HG02610 (cell line): ENCODE measurements at regions not wholly inside any gene's neighbourhood (a gene's known extent, or its start where the extent isn't known, plus 50 kb on each side); places are given as distances from the start of the nearest gene placed in this dataset.

Experiments
- ATAC-seq: cut with Tn5 transposase; IDR thresholded peaks from one replicate; pipeline ENCODE4 v1.9.1; 2021; ENCODE audit warnings: mild to moderate bottlenecking, moderate library complexity; ENCODE audit not compliant: unreplicated experiment

DNA sequence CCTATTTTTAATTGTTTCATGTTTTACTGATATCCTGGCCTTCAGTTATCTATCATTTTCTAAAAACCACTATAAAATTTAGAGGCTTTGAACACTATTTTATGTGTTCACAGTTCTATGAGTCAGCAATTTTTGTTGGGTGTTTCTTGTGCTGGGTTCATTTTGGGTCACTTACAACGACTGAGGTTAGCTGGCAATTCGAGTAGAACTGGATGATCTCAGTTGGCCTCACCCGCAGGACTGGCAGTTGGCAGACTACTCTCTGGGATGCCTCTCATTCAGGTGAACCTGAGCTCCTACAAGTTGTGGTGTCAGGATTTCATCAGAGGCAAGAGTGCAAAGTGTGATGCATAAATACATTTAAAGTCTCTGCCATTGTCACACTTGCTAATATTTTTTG lies 151.0 kb upstream of the PAPPA start:
- ATAC-seq, result no peak

DNA sequence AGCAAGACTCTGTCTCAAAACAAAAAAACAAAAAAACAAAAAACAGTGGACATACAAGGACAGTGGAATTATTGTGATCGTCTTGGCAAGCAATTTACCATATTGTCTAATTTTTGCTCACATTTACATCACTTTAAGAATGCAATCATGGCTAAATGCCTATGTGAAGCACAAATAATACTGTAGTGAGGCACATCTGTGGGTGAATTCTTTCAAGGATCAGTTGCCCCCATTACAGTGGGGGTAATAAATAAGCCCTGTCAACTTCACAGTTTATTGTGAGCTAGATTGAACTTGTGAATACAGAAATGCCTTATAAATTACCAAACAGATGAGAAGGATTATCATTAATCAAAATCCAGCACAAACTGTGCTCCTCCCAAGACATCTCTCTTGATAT lies 150.2 kb upstream of the PAPPA start:
- no peak for ATAC-seq

DNA sequence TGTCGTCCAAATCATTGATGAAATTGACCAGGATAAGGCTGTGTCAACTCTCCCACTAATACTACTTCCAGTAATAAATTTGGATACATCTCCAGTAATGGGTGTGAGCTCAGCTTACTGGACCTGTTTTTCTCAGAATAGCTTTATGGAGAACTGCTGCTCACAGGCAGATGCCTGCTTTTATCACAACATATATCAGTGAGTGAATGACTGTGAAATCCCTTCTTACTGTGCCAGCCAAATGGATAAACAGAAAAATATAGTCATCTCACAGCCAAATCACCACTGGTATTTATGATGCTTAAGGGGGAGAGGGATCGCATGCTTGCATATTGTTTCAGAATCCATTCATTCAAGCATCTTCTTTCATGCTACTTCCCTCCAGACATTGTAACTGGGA lies 148.4 kb upstream of the PAPPA start:
- no peak for ATAC-seq

DNA sequence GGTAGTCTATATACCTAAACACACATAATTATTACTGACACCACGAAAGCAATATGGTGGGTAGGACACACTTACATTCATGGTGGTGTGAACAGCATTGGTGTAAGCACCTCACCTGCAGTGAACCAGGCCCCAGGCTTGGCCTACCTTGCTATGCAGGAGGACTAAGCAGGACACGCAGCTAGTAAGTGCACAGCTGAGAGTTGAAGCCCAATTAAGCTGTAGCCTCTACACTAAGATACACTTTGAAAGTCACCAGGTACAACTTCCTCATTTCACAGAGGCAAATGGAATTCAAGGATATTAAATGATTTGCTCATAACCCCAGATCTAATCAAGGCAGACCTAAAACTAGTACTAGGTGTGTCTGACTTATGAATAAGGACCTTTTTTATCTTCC lies 145.8 kb upstream of the PAPPA start:
- no peak for ATAC-seq

DNA sequence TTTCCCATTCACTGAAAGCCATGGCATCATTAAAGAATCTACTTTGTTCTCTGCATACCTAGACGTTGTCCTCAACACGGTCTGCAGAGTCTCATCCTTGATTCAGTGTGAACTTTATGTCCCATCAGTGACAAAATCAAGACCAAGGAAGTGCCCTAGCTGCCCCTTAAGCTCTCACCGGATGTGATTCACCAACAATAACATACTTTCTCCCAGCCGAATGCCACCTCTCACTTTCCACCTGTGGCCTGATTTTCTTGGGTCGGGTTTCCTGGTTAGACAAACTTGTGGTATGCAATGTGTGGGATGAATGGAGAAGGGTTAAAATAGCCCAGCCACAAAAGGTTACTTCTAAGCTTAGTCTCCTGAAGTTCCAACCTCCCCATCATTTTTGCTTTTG lies 145.3 kb upstream of the PAPPA start:
- ATAC-seq, result no peak

DNA sequence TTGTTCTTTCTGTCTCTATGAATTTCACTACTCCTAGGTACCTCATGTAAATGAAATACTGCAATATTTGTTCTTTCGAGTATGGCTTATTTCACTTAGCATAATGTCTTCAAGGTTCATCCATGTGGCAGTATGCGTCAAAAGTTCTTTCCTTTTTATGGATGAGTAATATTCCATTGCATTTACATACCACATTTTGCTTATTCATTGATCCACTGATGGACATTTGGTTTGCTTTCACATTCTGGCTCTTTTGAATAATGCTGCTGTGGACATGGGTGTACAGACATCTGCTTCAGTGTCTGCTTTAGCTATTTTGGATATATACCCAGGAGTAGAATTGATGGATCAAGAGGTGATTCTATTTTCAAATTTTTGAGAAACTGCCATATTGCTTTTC lies 144.2 kb upstream of the PAPPA start:
- ATAC-seq, result no peak

DNA sequence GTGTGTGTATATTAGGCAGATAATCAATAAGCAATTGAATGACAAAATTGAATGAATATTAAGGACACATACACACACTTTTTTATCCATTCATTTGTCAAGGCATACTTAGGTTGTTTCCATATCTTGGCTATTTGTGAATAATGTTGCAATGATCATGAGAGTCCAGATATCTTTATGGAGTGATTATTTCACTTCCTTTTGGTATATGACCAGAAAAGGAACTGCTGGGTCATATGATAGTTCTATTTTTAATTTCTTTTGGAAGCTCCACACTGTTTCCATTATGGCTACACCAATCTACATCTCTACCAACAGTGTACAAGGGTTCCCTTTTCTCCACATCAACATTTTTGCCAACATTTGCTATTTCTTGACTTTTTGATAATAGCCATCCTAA lies 137.7 kb upstream of the PAPPA start:
- no peak for ATAC-seq

DNA sequence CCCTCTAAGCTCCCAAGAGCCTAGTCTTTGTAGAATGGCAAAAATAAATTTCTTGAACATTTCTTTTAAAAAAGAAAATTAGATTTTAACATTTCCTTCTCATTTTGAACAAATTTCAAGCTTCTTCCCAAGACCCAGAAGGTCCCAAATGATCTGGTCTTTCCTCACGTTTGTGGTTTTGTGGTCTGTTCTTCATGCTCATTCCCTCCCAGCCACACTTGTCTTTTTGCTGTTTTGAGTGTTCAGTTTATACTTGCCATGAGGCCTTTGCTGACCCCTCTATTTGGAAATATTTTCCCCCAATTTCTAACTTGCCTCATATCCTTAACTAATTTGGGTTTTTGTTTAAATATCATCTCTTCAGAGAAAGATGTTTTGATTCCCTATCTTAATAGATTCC lies 133.4 kb upstream of the PAPPA start:
- ATAC-seq, result no peak

DNA sequence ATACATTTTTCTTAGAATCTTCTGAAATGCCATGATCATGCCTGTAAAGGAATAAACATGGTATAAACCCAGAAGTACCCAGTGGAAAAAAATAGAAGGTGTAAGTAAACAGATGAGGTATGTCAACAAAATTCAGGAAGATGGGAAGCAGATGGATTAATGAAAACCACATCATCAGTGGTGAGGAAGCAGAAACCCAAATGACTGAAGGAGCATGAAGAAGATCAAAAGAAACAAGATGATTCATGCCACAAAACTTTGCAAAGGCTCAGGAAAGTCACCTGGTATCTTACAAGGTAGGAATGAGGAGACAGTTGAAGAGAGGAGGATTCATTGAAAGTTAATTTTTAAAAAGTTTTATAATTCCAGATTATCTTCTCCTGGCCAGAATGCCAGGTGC lies 132.8 kb upstream of the PAPPA start:
- no peak for ATAC-seq

DNA sequence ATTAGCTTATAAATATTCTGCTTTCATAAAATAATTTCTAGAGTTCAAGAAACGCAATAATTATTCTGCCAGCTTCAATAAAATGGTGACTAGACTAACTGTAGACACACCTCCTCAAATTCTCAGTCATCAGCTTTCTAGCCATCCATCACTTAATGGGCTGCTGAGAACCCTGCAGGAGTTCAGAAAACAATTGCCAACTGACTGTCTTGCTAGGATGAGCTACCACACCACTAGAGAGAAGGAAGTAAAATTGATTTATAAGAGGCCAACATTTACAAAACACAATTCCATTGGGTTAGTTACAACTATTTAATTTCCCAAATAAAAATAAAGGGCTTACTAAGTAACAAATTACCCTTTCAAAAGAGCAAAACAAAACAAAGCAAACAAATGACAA lies 126.5 kb upstream of the PAPPA start:
- no peak for ATAC-seq

DNA sequence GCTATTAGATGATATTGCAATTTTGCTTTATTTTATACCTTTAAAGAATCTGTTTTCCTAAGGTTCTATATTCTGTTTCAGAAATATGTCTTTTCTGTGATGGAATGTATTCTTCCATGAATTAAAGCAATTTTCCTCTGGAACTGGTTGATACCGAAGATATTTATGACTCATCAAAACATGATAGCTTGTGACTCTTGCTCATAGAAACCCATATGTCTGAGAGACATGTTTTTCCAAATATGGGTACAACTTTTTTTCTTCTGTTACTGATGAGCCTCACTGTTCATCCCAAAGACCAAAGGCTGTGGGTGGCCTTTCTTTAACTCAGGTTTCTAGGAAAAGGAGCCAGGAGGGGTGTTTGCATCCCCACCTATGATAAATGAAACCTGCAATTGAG lies 126.1 kb upstream of the PAPPA start:
- no peak for ATAC-seq

DNA sequence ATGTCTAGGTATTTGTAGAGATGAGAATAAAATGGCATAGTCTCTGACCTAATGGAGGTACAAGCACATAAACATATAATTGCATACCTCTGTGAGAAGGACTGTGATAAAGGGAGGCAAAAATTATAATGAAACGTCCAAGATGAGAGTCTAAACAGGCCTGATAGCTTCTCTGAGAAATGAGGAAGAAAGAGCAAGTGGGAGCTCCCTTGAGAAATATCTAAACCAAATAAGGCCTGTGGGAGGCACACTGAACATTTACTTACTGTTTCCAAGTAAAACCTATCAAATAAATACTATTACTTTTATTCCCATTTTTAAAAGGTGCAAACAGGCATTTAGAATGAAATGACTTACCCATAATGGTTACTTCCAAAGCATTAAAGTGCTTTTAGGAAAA lies 125.6 kb upstream of the PAPPA start:
- no peak for ATAC-seq

DNA sequence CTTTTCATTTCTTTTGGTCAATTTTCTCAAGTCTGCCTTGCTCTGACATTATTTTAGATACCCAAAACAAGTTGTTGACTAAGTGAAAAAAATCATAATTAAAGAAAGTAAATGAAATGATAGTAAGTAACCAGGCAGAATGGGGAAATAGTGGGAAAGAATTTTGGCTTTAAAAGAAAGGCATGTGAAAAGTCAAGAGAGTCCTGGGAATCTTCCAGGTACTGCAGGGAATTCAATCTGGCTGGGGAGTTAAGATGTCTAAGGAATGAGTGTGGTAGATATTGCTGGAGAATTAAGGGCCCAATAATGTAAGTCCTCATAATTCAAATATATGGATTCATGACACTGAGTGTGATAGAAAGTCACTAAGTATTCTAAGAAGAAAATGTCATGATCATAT lies 123.1 kb upstream of the PAPPA start:
- ATAC-seq, result no peak

DNA sequence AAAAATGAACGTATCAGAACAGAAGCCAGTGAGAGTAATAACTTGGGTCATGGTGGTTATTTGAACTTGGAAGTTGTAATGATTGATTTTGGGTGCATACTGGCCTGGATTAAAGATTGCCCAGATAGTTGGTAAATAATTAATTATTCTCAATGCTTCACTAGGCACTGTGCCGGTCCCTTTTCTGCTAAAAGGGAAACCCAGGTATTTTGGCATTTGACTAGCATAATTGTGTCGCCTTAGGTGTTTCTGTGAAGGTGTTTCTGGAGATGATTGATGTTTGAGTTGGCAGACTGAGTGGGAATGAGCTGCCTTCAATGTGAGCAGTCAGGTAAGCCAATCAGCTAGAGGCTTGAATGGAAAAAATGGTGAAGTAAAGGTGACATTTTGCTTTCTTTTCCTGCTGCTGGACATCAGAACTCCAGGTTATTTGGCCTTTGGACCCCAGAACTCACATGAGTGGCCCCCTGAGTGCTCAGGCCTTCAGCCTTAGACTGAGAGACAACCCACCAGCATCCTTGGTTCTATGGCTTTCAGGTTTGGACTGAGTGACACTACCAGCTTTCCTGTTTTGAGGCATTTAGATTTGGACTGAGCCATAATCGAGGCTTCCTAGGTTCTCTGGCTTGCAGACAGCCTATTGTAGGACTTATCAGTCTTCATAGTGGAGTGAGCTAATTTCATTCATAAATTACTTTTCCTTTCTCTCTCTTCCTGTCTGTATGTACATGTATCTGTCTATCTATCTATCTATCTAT lies 120.7 kb upstream of the PAPPA start:
- ATAC-seq, result no peak

DNA sequence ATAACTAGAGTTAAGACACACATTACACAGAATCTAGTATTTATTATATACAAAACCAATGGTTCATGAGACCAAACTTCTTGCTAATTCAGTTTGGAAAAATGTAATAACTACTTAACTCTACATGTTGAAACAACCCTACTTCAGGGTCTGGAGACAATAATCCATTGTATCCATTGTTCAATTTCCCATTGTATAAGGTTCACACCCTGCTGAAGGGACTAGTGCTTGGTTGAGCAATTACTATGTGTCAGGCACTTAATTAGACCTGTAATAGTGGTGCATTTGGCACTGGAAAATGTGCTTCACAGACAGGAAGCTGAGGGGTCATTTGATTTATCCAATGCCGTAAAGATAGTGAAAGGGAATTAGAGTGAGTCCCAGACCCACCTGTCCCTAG lies 114.3 kb upstream of the PAPPA start:
- ATAC-seq, result no peak

DNA sequence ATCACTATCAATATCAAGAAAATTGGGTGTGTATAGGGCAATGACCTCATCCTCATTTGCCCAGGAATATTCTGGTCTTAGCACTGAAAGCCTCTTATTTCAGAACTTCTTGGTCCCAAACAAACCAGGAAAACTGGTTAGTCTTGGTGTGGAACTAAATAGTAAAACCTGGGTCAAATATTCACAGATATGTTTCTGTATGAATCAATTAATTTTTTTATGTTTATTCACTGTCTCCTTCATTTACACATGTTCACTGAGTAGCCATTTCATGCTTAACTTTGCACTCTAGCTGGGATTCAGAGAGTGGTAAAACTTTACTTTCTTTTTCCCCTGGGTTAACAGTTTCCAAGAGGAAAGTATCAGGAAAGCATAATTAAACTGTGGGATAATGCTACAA lies 113.7 kb upstream of the PAPPA start:
- ATAC-seq, result no peak

DNA sequence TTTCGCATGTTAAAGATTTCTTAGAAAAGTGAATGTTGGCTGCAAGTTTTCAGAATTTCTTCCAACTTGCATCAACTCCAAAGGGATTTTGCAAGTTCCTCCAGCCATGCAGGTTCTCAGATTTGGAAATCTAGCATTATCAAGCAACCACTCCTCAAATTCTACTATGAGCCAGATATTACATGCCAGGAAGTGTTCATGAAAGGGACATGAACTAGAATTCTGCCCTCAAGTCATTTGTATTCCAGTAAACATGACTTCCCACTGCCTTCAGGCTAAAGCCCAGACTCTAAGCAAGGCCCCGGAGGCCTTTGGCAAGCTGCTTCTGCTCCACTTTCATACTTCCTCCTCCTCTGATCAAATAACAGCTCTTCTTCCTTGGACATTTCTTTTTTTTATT lies 111.3 kb upstream of the PAPPA start:
- ATAC-seq, result no peak

DNA sequence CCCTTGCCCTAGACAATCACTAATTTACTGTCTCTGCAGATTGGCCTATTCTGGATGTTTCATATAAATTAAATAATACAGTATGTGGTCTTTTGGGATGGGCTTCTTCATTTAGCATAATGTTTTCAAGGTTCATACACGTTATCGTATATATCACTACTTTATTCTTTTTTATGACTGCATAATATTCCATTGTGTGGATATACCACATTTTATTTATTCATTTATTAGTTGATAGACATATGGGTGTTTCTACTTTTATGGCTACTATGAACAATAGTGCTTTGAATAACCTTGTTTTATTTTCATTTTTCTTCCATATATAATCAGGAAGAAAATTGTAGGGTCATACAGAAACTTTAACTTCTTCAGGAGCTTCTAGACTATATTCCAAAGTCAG lies 108.5 kb upstream of the PAPPA start:
- ATAC-seq, result no peak

DNA sequence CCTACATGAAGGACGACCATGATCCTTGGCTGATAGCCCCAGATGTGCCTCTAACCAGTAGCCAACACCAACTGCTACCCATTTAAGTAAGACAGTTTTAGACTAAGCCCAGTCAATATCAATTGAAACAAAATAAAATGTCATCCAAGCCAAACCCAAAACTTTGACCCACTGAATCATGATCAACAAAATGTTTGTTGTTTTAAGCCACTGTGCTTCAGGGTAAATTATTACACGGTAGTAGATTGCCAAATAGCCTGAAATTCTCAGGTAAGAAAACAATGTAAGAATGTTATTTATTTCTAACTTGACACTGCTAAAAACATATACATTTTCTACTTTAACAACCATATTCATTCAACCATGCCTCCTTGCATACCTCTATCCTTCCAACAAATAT lies 105.5 kb upstream of the PAPPA start:
- no peak for ATAC-seq

DNA sequence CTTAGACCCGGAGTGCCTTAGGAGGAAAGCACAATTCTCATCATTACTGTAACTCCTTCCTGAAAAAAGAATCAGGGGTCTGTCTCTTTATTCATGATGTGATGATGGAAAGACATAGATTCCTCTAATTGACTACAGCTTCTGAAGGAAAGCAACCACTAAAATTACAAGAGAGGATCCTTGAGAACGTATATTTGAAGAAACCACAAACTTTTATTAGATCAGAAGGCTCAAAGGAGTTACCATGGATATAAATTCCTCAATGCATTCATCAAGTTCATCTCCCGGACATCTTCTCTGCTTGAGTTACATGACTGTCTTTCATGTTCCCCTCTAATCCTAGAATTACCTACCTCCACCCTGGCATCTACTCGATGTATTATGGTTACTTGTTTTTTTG lies 104.1 kb upstream of the PAPPA start:
- no peak for ATAC-seq

DNA sequence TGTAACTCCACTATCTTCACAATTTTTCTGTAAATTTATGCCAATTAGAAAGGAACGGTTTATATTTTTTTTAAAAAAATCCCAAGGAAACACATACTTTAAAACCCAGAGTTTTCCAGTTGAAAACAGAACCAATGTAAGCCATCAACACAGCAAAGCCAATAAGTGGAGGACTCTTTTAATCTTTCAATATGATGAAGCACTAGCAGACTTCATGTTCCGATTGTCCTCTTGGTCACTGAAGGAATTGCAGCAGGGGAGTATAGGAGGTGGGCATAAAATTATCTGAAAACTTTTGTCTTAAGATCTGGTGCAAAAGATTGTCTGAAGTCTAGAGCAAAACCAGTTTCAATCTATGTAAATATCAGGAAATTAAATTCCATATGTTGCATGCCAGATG lies 102.1 kb upstream of the PAPPA start:
- ATAC-seq, result no peak

DNA sequence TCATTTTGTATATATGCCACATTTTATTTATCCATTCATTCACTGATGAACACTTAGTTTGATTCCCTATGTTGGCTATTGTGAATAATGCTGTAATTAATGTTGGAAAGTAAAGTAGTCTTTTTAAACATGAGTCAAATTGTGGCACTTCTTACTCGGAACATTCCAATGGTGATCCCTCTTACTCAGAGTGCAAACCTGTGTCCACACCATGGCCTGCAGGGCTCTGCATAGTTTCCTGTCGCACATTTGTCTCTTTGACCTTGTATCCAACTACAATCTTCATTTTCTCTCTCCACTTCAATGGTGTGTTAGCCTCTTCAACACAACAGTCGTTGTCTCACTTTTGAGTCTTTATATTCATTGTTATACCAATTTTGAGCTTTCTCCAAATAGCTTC lies 98.1 kb upstream of the PAPPA start:
- ATAC-seq, result no peak

DNA sequence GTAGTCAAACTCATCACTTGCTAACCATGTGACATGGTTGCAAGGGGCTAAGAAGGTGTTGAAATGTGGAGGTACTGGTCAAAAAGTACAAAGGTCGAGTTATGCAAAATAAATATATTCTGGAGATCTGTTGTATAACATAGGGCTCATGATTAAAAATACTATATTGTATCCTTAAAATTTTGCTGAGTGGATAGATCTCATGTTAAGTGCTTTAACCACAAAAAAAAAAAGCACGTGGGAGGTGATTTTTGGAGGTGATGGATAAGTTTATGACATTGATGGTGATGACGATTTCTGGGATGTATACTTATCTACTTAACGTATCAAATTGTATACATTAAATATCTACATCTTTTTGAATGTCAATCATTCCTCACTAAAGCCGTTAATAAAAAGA lies 96.2 kb upstream of the PAPPA start:
- ATAC-seq, result no peak

DNA sequence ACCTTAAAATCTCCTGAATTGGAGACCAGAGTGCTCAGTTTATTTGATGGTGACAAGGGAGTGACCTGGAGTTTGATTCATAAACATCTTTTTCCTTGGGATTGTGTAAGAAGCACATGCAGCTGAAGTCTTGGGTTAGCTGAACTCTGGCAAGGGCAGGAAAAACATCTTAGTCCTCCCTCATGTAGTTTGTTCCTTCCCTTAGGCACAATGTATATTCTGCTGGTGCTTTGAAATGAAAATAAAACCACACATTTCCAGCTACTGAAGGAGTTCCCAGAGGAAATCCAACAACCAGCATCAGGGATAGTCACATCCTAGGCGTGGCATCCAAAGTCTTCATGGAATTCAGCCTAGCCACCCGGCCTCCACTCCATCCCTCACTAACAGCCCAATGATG lies 95.2 kb upstream of the PAPPA start:
- no peak for ATAC-seq
